ENCODE measurements at regions not wholly inside any gene's neighbourhood (a gene's known extent, or its start where the extent isn't known, plus 50 kb on each side); places are given as distances from the start of the nearest gene placed in this dataset.
A peak's percentile ranks its signal among the peaks of the same experiment; 100 is the strongest.

DNA sequence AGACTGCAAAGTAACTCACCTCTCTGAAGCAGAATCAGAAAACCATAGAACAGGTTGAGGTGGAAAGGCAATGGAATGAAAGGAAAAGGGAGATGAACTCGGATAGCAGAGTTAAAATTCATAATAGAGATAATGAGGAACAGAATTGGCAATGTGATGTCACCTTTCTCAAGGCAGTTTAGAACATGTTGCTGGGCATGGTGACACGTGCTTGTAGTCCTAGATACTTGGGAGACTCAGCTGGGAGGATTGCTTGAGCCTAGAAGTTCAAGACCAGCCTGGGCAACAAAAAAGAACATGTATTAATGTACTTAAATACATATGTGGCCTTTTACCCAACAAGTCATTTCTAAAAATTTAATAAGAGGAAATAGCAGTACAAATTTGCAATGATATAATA is 81.6 kb upstream of the MIER3 start:
- no peak overlapping the region for H3K4me3 ChIP-seq
- H3K27ac ChIP-seq: no peak overlapping the region
- peaks cover 41% of the 10 kb centered on the region for H3K4me1 ChIP-seq
- no peaks in the 10 kb centered on the region for H3K27me3 ChIP-seq
- no peak overlapping the region for H3K4me2 ChIP-seq
- H3K9ac ChIP-seq: no peak overlapping the region
- H4K20me1 ChIP-seq: no peaks in the 10 kb centered on the region
- no peaks in the 10 kb centered on the region for H3K9me3 ChIP-seq
- no peaks in the 10 kb centered on the region for H3K36me3 ChIP-seq
- no peak for TF ChIP-seq Cebpa-rat (IDR thresholded peaks at IDR 0.05)

DNA sequence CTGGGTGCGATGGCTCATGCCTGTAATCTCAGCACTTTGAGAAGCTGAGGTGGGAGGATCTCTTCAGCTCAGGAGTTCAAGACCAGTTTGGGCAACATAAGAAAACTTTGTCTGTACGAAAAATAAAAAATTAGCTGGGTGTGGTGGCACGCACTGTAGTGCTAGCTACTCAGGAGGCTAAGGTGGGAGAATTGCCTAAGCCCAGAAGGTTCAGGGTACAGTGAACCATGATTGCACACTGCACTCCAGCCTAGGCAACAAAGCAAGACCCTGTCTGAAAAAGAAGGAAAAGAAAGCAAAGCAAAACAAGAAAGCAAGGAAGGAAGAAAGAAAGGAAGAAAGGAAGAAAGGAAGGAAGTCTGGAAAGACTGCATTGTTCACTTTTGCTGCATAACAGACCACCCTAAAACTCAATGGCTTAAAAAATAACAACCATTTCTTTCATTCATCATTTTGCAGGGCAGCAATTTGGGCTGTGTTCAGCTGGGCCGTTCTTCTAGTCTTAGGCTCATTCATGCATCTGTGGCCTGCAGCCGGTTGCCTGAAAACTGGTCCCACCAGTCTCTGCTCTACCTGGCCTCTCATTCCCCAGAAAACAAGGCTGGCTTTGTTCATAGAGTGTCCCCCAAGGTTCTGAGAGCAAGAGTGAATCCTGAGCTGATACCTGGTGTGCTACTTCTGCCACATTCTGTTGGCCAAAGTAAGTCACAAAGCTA is 82.4 kb upstream of the MIER3 start:
- H3K4me1 ChIP-seq: peaks cover 41% of the 10 kb centered on the region
- no peaks in the 10 kb centered on the region for H4K20me1 ChIP-seq
- H3K9me3 ChIP-seq: no peaks in the 10 kb centered on the region
- H3K9ac ChIP-seq: no peak overlapping the region
- H3K27ac ChIP-seq: no peak overlapping the region
- H3K36me3 ChIP-seq: no peaks in the 10 kb centered on the region
- no peak overlapping the region for H3K4me3 ChIP-seq
- H3K4me2 ChIP-seq: no peak overlapping the region
- no peak for TF ChIP-seq Cebpa-rat (IDR thresholded peaks at IDR 0.05)
- no peaks in the 10 kb centered on the region for H3K27me3 ChIP-seq

DNA sequence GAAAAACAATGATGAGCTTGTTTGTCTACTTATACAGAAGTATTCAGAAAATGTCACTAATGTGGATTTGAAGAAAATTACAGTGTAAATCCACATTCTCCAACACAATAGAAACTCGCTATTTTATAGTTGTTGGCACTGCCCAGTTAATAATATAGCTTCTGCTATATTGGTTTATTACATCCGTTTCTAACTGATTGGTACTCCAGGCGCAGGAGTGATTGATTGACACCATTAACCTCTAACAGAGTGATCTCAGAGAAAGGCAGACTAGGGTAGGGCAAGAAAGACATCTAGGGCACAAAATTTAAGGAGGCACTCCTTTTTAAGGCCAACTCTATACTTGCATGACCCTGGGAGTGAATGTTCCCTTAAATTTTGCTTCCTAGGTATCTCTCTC is 84.0 kb upstream of the MIER3 start:
- TF ChIP-seq Cebpa-rat (IDR thresholded peaks at IDR 0.05): no peak
- Histone ChIP-seq H3K4me2 (no peak overlapping the region), H3K36me3 (no peaks in the 10 kb centered on the region), H3K27ac (no peak overlapping the region), H4K20me1 (no peaks in the 10 kb centered on the region), H3K9me3 (no peaks in the 10 kb centered on the region), H3K9ac (no peak overlapping the region), H3K27me3 (no peaks in the 10 kb centered on the region), H3K4me3 (no peak overlapping the region), H3K4me1 (peaks cover 25% of the 10 kb centered on the region)

DNA sequence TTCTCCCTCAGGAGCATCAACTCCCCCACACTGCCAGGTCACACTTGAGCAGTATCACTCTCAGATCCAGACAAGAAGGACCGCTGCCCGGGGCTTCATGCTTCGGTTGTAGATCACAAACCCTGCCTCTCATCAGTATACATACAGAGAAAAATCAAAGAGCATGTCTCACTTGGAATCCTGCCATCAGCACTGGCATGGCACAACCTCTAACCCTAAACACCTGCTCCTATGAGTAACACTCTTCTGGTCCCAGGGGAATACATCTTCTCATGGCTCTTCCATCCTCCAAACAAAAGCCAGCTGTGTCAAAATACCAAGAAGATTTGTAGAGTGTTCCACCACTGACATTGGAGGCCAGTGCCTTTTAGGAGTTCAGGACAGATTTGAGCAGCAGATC is 84.8 kb upstream of the MIER3 start:
- TF ChIP-seq Cebpa-rat (IDR thresholded peaks at IDR 0.05): no peak
- no peak overlapping the region for H3K27ac ChIP-seq

DNA sequence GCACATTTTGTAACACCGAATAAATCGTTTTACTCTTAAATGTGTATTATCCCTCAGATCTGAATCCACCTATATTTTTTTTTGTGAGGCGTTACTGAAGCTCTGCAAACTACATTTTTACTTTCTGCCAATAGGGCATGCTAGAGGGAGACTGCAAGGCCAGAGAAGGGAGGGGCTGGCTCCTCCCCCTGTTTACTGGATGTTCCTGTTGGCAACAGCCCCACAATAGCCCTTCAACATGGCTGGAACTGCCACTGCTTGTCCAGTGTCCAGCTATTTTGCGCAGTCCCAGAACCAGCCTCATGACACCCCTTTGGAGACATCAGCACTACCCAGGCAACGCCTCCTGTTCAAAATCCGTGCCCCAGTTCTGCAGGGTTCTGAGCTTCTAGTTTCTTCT is 85.4 kb upstream of the MIER3 start:
- no peak overlapping the region for H3K9ac ChIP-seq
- H3K4me2 ChIP-seq: peak overlapping the region; percentile 47
- H4K20me1 ChIP-seq: no peaks in the 10 kb centered on the region
- no peak overlapping the region for H3K4me3 ChIP-seq
- no peaks in the 10 kb centered on the region for H3K27me3 ChIP-seq
- no peaks in the 10 kb centered on the region for H3K9me3 ChIP-seq
- no peak for TF ChIP-seq Cebpa-rat (IDR thresholded peaks at IDR 0.05)
- H3K4me1 ChIP-seq: peaks cover 13% of the 10 kb centered on the region
- no peaks in the 10 kb centered on the region for H3K36me3 ChIP-seq
- H3K27ac ChIP-seq: no peak overlapping the region

More for the DNA sequence above, 84.8 kb upstream of the MIER3 start:
- Histone ChIP-seq H4K20me1 (no peaks in the 10 kb centered on the region), H3K9me3 (no peaks in the 10 kb centered on the region), H3K36me3 (no peaks in the 10 kb centered on the region), H3K9ac (no peak overlapping the region), H3K27me3 (no peaks in the 10 kb centered on the region), H3K4me2 (peak overlapping the region; percentile 47), H3K4me1 (peaks cover 18% of the 10 kb centered on the region), H3K4me3 (no peak overlapping the region)

DNA sequence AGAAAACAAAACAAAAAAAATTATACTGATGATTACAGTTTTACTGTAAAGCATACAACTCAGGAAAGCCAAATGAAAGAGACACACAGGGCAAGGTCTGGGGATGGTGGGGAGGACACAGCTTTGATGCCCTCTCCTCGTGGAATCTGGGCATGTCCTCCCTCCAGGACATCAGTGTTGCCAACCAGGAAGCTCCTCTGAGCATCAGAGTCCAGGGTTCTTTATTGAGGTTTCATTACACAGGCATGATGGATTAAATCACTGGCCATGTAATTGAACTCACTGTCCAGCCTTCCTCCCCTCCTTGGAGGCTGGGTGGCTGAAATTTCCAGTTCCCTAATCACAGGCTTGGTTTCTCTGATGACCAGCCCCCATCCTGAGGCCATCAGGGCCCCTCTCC is 89.6 kb upstream of the MIER3 start:
- Histone ChIP-seq H3K4me1 (peaks cover 8% of the 10 kb centered on the region), H4K20me1 (no peaks in the 10 kb centered on the region), H3K9me3 (no peaks in the 10 kb centered on the region), H3K36me3 (no peaks in the 10 kb centered on the region), H3K27ac (no peak overlapping the region), H3K27me3 (no peaks in the 10 kb centered on the region), H3K4me2 (no peak overlapping the region), H3K9ac (no peak overlapping the region), H3K4me3 (no peak overlapping the region)
- no peak for TF ChIP-seq Cebpa-rat (IDR thresholded peaks at IDR 0.05)

DNA sequence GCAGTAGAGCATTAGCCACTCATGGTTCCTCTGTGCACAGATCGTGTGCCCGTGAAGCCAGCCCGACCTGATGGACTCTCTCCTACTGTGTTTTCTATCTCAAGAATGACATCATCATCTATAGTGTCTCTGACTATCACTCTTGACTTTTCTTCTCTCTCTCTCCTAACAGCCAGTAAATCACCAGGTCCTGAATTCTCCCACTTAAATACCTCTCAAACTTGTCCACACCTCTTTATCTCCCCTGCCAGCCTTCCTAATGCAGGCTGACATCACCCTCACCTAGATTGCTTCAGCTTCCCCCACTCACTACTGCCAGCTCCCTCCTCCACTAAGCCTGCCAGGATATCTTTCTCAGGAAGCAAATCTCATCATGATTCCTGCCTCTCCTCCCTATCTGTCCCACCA is 90.6 kb upstream of the MIER3 start:
- H3K4me1 ChIP-seq: no peaks in the 10 kb centered on the region
- no peak overlapping the region for H3K9ac ChIP-seq
- H3K9me3 ChIP-seq: no peaks in the 10 kb centered on the region
- no peak overlapping the region for H3K4me2 ChIP-seq
- no peak for TF ChIP-seq Cebpa-rat (IDR thresholded peaks at IDR 0.05)
- no peaks in the 10 kb centered on the region for H3K36me3 ChIP-seq
- no peaks in the 10 kb centered on the region for H4K20me1 ChIP-seq
- H3K27me3 ChIP-seq: no peaks in the 10 kb centered on the region
- H3K4me3 ChIP-seq: no peak overlapping the region
- H3K27ac ChIP-seq: no peak overlapping the region

DNA sequence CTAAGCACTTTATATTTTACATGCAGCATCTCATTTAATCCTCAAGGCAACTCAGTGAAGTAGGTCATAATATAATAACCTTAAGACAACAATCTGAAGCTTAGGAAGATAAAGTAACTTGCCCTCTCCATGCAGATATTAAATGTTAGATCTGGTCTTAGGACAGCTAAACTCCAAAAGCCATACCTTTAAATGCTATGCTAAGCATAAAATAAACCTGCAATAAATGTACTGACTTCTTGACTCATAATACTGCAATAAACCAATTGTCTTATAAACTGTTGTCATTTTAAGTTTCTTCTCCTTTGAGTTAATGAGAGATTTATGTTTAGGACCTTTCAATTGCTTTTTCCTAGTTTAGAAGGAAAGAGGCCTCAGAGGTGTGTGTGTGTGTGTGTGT is 102.2 kb upstream of the MIER3 start:
- Histone ChIP-seq H3K36me3 (no peaks in the 10 kb centered on the region), H3K9ac (no peak overlapping the region), H3K27me3 (no peaks in the 10 kb centered on the region), H4K20me1 (no peaks in the 10 kb centered on the region), H3K4me1 (no peaks in the 10 kb centered on the region), H3K4me3 (no peak overlapping the region), H3K4me2 (no peak overlapping the region), H3K27ac (no peak overlapping the region), H3K9me3 (no peaks in the 10 kb centered on the region)
- no peak for TF ChIP-seq Cebpa-rat (IDR thresholded peaks at IDR 0.05)

DNA sequence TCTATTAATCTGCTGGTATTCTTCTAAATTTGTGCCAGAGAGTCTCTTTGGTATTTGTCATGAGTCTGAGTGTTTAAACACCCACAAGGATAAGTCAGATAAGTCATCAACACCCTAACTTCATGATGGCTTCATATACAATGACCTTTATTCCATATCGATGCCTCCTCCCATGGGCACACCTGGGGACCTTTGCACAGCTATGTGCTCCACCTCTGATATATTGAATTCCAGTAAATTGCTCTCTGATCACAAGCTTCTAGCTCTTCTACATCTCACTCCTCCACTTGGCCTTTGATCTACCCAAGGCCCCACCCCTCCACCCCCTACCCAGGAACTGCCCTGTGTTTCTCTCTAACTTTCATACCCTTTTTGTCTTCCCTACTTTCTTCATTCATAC is 102.7 kb upstream of the MIER3 start:
- H3K27ac ChIP-seq: no peak overlapping the region
- no peaks in the 10 kb centered on the region for H3K27me3 ChIP-seq
- H3K9me3 ChIP-seq: no peaks in the 10 kb centered on the region
- no peaks in the 10 kb centered on the region for H3K4me1 ChIP-seq
- TF ChIP-seq Cebpa-rat (IDR thresholded peaks at IDR 0.05): no peak
- no peak overlapping the region for H3K4me2 ChIP-seq
- H4K20me1 ChIP-seq: no peaks in the 10 kb centered on the region
- no peaks in the 10 kb centered on the region for H3K36me3 ChIP-seq
- H3K9ac ChIP-seq: no peak overlapping the region
- H3K4me3 ChIP-seq: no peak overlapping the region

DNA sequence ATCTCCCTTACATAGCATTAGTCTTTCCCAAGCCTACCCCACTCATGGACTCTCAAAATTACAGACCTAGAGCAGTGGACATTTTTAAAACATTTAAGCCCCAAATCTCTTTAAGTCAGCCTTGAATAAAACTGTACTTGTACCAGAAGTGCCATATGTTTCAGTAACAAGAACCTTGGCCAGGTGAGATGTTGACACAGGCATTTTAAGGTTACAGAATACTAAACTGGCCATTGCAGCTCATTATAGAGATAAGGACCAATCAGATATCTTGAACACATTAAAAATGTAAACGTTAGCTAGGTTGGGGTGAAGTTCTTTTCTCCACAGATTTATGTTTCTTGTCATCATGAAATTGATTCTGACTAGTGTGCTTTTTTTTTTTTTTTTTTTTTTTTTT is 103.8 kb upstream of the MIER3 start:
- Histone ChIP-seq H3K4me1 (no peaks in the 10 kb centered on the region), H4K20me1 (no peaks in the 10 kb centered on the region), H3K27ac (no peak overlapping the region), H3K4me3 (no peak overlapping the region), H3K4me2 (no peak overlapping the region), H3K36me3 (no peaks in the 10 kb centered on the region), H3K9ac (no peak overlapping the region), H3K9me3 (no peaks in the 10 kb centered on the region), H3K27me3 (no peaks in the 10 kb centered on the region)
- no peak for TF ChIP-seq Cebpa-rat (IDR thresholded peaks at IDR 0.05)

DNA sequence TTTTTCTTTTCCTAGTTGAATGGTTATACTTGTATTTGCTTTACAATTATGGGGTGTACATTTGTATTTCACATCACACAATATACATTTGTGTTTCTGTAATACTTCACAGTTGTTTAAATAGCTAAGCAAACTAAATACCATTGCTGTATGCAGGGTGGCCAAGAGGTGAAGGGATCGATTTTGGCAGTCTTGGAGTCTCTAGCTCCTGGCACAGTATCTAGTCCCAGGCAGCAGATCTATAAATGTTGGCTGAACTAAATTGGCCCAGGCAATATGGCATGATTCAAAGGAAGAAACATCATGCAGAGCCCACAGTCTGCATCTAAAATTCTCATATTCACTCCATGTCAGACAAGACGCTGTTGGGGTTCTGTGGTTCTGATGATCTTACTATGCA is 110.1 kb upstream of the GPBP1 start:
- Histone ChIP-seq H3K36me3 (no peaks in the 10 kb centered on the region), H4K20me1 (no peaks in the 10 kb centered on the region), H3K27ac (no peak overlapping the region), H3K9ac (no peak overlapping the region), H3K4me1 (peaks cover 7% of the 10 kb centered on the region; the same call in 1 of the 2 replicates), H3K27me3 (no peaks in the 10 kb centered on the region), H3K9me3 (peaks cover 4% of the 10 kb centered on the region; the same call in 1 of the 2 replicates), H3K4me3 (no peak overlapping the region), H3K4me2 (no peak overlapping the region)
- no peak for TF ChIP-seq Cebpa-rat (IDR thresholded peaks at IDR 0.05)
